GM18508 (cell line): ENCODE measurements at regions not wholly inside any gene's neighbourhood (a gene's known extent, or its start where the extent isn't known, plus 50 kb on each side); places are given as distances from the start of the nearest gene placed in this dataset.

ENCODE experiments used
- ATAC-seq: cut with Tn5 transposase; IDR thresholded peaks from one replicate; pipeline ENCODE4 v1.9.1; 2021; ENCODE audit warnings: moderate number of reproducible peaks; ENCODE audit not compliant: insufficient read depth, unreplicated experiment

DNA sequence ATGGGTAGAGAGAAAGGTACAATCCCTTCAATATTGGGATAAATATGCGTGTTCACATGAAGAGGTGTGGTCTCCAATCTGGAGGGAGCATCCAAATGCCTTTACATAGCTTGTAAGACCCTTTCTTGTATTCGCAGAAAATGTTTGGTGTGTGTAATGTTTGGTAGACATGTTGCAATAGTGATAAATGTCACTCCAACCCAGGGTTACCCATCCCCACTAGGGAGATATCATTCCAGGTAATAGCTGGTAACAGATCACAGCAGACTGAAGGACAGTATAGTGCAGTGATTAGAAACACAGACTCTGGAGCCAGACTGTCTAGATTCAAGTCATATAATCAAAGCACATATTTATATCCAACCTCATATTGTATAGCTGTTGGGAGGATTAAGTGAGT is 733.6 kb upstream of the TBX3 start:
- ATAC-seq: no peak

DNA sequence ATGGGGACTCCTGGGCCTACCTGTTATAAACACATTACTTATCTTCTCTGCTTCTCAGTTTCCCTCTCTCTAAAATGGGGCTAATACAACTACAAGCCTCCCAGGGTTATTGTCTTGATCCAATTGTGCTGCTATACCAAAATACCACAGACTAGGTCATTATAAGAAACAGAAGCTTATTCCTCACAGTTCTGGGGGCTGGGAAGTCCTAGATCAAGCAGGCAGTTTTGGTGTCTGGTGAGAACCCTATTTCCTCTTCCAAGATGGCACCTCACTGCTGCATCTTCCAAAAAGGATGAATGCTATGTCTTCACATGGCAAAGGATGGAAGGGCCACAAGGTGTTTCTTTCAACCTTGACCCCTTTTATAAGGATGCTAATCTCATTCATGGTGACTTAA is 732.9 kb upstream of the TBX3 start:
- no peak for ATAC-seq

DNA sequence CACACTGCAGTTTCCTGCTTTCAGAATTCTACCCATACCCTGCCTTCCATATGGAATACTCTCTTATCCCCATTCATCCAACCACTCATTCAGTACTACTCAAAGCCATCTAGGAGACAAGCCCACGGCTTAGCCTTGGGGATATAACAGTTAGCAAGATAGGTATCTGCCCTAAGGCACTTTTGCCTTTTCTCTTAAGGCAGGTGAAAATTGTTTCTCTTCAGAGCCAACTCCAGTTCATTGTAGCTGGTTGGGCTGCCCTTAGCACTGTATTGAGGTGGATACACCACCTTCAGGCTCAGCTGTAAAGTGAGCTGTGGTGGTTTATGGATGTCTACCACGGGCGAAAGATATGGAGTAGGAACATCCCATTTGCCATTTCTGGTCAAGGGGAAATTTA is 729.7 kb upstream of the TBX3 start:
- ATAC-seq: no peak

DNA sequence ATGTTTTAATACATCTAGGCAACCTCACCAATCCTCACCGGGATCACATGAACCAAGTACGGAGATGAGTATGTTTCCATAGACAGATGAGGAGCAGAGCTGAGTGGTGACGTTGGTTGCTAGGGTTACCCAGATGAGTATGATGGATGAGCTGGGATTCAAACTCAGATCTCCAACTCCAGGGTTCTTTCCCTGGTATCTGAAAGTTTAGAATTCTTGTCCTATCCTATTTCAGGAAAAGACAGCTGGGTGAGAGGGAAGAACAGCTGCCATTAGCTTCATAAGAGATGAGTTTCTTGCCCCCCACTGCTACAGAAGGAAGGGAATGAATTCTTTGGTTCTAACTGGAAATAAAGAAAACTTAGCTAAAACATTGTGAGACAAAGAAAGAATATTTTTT is 728.9 kb upstream of the TBX3 start:
- ATAC-seq: no peak

DNA sequence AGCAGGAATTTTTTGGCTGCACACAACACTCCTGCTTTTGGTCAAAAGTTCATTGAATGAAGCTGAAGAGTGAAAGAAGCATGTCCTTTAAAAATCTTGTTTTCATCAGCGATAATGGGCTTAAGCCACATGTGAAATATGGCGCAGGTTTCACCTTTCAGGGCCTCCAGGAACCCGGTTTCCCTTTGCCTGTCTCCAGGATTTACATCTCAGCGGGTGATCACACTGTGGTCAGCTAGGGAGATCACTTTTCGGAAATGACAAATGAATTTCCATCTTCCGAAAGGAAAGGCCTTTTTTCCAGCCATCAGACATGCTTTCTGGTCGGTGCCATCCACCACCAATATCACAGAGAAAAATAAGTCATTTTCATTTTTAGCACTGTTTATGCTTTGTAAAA is 727.1 kb upstream of the TBX3 start:
- no peak for ATAC-seq

DNA sequence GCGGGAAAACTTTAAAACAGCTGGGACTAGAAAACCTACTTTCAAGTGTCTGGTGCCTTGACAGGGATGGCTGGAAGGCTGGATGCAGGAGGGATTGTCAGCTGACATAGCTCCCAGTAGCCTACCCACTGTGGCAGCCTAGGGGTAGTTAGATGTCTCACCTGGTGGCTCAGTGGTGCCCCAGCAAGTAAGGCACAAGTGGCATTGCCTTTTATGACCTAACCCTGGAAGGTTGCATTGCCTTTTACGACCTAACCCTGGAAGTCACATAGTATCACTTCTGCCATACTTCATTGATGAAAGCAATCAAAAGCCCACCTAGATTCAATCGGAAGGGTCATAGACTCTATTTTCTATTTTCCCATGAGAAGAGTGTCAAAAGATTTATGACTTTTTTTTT is 724.7 kb upstream of the TBX3 start:
- ATAC-seq: no peak

DNA sequence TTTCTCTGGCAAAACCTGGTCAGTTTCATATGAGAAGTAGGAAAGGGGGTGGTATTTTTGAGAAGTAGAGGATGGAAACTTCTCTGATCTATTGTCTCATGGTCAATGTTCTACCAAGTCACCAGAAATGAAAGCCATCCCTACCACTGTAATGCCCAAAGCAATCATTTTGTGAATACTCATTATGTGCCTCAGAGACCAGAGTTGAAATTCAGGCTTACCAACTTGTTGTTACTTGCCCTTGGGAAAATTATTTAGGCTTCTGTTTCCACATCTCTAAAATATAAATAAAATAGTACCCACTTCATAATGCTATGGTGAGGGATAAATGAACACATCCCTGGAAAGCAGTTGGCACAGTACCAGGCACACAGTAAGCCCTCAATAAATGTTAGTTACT is 723.7 kb upstream of the TBX3 start:
- ATAC-seq: no peak

DNA sequence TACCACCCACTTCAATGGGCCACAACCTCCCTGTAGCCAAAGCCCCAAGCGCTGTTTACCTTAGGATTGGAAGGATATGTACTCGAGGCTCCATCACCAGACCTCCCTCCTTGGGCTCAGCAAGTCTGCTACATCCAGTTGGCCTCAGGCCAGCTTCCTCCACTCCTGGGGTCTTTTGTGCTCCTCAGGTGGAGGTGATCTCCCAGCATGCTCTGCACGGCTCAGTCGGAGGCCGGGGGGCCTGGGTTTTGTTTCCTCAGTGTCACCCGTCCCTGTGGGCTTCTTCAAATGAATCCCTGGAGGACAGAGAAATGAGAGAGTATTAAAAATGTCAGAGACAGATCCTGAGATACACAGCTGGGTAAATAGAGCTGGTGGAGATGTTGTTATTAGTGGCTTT is 723.1 kb upstream of the TBX3 start:
- ATAC-seq: no peak

DNA sequence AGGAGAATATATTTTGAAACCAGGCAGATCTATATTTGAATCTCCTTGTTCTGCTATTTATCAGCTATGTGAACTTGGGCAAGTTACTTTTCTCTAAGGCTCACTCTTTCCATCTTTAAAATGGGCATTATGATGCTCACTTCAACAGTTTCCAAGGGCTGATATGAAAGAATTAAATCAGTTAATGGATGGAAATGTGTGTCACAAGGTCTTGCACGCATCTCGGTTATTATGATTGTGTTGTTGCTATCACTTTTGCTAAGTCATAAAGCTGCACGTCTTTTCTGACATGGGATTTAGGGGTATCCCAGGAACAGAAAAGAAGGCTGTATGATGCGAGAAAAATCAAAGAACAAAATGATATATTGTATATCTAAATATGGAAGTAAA is 721.5 kb upstream of the TBX3 start:
- no peak for ATAC-seq

DNA sequence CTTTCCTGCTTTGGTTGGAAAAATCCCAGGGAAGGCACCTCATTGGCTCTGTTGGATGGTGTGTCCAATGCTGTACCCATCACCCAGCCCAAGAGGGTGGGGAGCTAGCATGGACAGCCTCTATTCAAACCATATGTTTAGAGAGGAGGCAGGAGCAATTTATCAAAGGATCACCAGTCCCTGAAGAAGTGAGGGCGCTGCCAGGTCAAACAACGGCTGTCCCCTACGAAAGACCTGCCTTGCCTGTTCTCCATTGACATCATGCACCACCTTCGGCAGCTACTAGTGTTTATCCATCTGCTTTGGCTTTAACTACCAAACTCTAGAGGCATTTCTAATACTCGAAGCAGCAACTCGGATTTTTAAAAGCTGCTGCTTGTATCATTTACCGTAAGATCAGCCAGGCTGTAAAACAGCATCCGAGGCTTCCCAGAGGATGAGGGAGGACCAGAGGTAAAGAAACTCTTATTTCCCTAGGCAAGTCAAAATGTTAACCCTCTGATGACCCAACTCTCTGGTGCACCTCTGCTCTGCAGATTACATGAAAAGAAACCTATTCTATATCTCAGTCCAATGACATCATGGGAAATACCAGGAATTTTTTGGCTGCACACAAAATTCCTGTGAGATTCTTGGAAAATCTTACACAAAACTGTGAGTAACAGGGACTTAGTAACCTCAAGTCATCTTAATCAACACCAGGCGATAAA is 720.9 kb upstream of the TBX3 start:
- ATAC-seq: no peak

DNA sequence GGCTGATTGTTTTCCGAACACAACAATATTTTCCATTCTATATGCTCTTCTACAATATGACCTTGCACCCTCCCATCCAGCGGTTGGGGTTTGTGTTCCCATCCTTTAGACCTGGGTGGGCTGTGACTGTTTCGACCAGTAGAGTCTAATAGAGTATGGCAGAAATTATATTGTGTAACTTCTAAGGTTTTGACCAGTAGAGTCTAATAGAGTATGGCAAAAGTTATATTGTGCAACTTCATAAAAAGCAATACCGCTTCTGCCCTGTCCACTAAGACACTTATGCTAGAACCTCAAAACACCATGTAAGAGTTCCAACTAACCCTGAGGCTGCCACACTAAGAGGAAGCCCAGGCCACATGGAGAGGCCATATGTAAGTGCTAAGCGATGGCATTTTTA is 719.7 kb upstream of the TBX3 start:
- ATAC-seq: no peak

DNA sequence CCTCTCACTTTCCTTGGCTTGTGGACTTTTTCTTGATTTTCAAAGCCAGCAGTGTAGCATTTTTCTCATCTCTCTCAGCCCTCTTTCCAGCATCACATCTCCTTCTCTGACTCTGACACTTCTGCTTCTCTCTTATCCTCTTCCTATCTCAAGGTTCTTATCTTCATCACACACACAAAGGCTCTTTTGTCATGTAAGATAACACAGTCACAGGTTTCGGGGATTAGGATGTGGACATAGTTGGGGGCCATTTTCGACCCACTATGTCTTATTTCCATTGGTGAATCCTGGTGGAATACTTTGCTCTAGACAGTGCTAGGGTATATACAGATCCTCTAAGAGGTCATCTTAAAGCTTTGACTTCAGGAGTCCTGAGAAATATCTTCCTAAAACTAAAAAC is 719.3 kb upstream of the TBX3 start:
- ATAC-seq: no peak

DNA sequence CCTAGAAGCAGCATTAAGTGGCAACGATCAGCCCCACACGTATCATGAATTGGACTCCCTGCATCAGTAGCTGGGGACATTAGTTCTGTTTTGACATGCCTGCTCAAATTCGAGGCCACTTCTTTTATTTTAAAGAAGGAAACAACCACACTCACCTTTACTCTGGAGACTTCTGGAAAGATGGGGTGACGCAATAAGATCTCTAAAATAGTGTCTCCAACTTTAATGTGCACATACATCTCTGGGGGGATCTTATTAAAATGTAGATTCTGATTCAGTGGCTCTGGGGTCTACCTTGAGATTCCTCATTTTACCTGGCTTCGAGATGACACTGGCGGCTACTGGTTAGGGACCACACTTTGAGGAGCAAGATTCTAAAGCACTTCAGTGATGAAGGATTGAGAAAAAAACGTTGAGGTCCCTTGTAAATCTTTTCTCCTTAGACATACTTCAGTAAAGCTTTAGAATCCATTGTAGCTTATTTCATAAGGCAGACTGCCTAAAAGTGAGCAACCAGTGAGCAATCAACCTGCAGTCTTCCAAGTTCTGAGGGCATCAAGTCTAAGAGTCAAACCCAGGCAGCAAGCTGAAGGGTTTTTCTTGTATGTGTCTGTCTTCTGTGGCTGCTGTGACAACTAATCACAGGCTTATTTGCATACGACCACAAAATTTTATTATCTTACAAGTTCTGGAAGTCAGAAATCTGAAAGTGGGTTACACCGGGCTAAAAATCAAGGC is 718.6 kb upstream of the TBX3 start:
- ATAC-seq: no peak

DNA sequence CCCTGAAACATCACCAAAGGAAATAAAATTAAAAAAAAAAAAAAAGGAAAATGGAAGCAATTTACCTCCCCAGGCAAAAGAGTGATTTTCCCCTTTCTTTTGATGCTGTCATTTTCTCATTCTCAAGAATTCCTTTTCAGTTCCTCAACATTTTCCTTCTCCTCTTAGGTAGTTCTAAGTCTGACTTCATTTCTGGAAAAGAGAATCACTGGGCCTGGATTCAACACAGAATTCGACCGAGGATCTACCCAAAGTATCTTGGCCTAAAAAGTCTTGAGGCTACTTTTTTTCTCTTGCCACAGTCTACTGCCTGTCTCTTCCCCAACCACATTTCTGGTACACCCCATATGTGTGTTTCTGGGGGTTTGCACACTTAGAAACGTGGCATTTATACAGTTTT is 717.8 kb upstream of the TBX3 start:
- no peak for ATAC-seq

DNA sequence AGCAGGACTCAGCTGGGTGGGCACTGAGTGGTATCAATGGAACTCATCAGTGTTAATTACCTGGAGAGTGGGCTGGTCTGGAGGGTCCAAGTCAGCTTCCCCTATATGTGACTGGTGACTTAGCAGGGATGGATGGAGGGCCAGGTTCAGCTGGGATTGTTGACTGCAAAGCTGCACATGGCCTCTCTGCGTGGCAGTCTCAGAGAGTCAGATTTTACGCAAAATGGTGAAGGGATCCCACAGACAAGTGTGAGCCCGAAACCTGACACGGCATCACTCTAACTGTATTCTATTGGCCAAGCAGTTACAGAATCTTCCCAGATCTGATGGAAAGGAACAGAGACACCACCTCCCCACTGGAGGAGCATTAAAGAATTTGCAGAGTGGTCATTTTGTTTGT is 716.0 kb upstream of the TBX3 start:
- ATAC-seq: no peak

DNA sequence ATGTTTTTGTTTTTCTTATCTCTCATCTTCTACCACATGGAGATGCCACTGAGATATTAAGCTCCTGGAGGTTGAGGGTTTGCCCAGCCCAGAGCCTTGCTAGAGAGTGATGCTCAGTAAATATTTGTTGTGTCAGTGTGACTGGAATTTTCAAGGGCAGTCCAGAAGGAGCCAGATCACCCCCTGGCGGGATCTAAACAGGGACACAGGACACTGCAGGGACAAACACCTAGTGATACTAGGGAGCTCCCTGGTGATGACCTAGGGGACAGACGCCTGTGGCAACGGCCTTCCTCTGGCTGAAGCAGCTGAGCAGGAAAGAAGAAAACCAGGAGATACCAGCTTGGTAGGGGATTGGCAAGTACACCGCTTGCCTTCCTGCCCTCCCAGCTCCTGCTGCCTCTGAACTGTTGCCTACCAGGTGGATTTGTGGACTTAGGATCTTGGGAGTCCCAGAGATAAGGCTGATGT is 714.4 kb upstream of the TBX3 start:
- no peak for ATAC-seq

DNA sequence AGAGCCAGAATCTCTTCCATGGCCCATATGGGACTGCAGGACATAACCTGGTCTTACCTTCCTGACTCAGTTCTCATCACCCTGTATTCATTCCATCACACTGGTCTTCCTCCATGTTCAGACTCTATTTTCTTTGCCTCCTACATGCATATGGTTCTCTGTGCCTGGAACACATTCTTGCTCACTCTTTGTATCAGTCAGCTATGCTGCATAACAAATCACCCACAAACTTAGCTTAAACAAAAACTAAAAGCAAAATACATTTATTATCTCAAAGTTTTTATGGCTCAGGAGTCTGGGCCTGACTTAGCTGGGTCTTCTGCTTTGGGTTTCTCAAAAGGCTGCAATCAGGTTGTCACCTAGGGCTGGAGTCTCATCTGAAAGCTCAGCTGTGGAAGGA is 712.6 kb upstream of the TBX3 start:
- ATAC-seq: no peak

DNA sequence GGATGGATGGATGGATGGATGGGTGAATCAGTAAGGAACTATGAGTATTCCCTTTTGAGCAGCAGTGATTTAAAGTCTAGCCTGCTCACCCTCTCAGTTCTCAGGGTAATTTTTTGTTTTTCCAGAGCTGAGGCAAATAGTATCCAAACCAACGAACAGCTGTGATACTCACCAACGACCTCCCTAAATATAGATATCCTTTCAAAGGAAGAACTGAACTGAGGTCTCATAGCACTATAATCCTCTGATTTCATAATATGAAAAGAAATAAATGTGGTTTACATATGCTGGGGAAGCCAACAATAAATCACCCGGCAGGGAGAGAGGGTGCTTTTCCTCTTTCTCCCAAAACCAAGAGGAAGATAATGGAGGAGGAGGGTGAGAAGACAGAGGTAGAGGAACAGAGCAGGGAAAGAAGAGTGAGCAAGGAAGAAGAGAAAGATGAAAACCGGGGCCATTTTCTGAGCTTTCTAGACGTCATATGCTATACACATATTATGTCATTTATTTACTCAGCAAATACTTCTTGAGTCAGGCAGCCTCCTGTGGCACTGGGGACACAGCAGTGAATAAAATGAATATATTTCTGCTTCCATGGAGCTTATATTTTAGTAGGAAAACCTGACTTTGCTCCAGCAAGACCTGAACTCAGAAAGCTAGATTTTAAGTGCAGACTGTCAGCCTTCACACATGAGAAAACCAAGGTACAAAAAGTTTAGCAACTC is 710.7 kb upstream of the TBX3 start:
- ATAC-seq: no peak

DNA sequence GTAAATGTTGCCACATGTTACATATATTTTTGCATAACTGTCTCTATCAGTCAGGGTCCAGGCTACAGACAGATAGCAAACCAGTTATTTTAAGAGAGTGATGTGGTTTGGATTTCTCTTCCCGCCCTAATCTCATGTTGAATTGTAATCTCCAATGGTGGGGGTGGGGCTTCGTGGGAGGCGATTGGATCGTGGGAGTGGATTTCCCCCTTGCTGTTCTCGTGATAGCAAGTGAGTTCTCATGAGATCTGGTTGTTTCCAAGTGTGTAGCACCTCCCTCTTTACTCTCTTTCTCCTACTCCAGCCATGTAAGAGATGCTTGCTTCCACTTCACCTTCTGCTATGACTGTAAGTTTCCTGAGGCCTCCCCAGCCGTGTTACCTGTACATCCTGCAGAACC is 704.2 kb upstream of the TBX3 start:
- ATAC-seq: no peak

DNA sequence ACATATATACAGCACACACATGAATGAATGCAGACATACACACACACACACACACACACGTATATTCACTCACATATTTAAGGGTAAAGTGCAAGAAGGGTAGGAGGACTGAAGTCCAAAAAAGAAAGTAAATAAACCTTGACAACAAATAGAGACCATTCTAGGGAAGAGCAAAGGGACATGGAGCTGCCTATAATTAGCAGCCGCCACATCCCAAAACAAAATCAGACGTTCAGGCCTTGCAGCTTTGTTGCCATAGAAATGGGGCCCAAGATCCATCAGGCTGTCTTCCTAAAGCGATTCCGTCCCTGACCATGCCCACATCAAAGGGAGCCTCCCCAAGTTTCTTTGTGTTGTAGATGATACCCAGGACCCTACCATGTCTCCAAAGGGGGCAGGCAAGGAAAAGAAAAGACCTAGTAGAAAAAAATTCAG is 703.5 kb upstream of the TBX3 start:
- ATAC-seq: no peak

DNA sequence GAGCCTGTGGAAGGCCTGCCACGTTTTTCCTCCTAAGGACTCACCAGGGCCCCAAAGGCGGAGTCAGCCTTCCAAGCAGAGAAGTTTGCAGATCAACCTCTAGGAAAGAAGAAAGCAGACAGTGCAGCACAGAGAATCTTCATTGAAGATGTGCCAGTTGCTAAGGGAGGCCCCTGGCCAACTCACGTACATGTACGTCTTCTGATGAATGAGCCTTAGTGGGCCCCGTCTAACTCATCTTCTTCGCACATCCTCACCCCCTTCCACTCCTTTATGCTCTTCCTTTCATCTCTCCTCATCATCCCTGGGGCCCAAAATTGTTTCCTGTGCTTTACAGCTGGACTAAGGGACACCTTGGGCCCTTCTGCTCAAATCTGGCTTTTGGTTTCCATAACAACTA is 703.0 kb upstream of the TBX3 start:
- ATAC-seq: no peak
